Activated naive CD4-positive, alpha-beta T cell treated with Interleukin-2 at 50 U/mL for 16 hours (primary cell): ENCODE measurements at regions not wholly inside any gene's neighbourhood (a gene's known extent, or its start where the extent isn't known, plus 50 kb on each side); places are given as distances from the start of the nearest gene placed in this dataset.
A peak's percentile ranks its signal among the peaks of the same experiment; 100 is the strongest.

Experiments used
- DNase-seq: peaks from one replicate; pipeline ENCODE4 v3.0.0-alpha.2; 2020

DNA sequence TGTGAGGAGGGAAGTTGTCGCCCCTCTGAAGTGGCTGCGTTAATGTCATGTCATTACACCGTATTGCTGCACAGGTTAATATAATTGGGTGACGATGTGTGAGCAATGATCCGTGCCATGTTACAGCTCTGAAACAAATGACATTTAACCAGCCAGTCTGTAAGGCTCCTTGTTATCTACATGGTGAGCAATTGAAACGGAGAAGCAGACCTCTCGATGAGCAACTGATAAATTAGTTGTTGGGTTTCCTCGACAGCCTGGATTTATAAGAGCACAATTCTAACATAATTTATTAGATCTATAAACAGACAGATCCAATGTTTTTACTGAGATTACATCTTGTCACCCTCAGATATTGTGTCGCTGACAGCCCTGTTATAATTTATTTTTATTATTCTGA lies 49.9 kb upstream of the MAFB start:
- DNase-seq = no peak

DNA sequence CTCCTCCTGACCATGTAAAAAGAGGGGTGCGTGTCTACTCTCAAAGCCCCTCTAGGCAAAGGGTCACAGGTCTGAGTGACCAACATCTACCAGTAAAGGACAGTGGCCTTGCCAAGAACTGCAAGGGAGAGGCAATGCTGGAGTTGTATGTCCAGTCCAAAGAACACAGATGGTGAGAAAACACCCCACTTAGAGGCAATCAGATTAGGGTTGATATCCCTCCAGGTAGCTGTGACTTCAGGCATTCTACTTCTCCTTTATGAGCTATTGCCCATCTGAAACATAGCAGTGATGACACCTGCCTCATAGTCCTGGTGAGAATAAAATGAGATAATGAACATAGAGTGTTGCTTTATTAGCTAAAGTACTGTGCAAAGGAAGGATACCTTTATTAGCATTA lies 50.8 kb upstream of the MAFB start:
- no peak for DNase-seq

DNA sequence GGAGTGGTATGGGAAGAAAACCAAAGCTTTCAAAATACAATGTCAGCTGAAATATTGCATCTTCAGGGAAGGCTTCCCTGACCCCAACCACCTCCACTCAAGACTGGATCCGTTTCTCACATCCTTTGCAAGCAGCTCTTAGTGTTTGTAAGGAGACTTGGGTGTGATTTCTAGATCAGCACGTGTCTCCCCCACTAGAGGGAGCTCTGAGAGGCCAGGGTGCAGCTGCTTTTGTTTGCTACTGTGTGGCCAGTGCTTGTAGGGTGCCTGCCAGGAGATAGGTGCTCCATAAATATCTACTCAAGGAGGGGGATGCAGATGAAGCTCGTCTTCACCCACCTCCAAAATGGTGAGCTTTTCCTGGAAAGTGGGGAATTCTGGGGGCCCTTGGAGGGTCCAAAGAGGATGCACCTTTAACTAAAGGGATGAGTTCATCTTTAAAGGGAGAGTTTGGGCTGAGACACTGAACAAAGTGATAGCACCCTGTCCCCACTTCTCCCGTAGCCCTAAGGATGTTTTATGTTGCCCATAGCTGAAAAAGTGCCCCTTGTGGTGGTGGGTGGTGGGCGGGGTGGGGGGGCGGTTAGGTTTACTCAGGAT lies 52.6 kb upstream of the MAFB start:
- peak; percentile 19 for DNase-seq

DNA sequence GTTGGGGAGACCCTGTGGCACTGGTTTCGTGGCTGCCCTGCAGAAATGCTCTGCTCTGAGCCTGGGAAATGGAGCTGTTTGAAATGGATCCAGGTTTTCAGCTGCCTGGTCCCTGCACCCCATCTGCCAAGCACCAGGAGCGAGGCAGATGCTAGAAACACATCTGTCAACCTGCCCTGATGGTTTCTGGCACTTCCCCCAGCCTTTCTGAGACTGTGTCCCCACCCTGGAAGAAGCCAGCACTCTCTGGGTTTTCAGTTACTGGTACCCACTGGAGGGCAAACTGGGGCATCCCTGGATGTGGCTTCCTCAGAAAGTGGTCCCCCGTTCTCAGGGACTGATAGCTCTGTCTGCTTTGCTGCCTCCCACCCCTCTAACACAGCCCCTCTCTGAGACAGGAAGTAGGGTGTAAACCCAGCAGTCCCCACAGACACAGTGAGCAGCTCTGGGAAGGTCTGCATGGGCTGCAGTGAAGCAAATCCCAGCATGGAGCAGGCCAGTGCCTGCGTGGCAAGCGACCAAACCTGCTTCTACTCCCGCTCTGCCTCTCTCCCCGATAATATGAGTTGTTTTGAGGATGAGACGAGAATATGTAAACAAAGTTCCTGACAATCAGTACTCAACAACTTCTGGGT lies 54.2 kb upstream of the MAFB start:
- DNase-seq = no peak

DNA sequence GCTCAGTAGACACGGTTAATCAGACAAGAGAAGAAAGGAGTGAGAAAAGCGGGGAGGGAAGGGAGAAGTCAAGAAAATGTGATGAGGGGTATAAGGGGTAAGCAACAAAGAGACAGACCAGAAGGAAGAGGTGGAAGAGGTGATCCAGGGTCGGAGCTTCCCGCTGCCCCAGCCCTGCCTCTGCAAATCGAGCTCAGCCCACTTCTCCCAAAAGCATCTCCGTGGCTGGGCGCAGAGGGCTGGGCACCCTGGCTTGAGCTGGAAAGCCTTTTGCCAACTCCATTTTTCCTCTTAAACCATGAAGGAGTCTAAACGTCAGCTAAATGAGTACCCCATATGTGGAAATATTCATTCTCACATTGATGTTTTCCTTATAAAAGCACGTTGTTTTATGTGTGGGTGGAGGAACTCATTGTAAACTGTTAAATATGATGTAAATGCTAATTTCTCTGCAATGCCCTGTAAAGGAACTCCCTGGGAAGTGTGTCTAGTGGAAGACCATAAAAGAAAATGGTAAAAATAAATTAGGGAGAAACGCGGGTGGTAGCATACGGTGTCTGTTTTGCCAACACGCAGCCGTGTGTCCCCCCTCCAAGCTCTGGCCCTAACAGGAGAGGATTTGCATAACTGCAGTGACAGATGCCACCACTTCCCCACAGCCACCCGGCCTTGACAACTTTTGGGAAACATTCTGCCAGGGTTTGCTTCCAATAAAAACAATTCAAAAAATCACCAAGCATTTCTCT lies 55.2 kb upstream of the MAFB start:
- DNase-seq = no peak

DNA sequence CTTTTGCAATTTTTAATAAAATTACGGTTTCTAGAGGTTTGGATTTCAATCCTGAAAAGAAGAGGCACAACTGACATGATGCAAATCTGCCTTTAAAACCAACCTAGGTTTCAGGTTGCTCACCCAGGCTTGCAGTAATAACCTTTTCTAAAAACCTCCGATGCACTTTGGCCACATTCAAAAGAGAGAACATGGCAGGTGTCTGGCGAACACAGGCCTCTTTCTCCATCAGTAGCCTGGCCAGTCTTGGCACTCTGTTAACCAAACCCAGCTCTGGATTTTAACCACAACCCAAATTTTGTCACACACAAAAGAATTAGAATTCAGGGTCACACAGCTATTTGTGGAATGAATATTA lies 55.8 kb upstream of the MAFB start:
- DNase-seq = no peak

DNA sequence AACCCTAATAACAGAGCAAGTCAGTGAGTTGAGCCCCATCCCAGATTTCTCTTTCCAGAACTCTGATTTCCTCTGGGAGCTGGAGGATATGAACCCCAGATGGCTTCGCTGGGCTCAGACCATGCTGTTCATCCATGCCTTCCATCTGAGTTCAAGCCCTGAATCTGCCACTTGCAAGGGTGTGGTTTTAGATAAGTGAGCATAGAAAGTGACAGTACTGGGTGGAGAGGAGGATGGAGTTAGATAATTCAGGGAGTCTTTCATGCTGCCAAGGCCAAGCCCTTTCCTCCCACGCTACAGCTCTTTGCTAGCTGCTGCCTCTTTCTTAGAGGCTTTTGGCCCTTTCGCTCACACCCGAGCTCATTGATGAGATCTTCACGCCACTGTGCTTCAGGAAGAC lies 57.2 kb upstream of the MAFB start:
- DNase-seq = no peak

DNA sequence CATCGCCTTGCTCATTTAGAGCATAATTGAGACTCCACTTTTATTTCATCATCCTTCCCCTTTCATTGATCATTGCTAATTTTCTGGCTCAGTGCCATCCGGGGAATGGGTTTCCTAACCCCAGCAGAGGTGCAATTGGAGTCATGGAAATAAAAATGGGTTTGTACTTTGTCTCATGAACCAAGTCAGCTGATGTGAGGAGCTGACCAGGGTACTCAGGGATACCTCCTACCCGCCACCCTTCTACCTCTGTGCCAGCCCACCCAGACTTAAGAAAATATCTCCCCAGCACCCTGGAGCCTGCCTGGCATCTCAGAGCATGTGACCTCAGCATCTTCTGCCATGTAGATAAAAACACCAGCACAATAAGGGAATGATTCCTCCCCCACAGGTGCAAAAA lies 59.1 kb upstream of the MAFB start:
- DNase-seq = no peak

DNA sequence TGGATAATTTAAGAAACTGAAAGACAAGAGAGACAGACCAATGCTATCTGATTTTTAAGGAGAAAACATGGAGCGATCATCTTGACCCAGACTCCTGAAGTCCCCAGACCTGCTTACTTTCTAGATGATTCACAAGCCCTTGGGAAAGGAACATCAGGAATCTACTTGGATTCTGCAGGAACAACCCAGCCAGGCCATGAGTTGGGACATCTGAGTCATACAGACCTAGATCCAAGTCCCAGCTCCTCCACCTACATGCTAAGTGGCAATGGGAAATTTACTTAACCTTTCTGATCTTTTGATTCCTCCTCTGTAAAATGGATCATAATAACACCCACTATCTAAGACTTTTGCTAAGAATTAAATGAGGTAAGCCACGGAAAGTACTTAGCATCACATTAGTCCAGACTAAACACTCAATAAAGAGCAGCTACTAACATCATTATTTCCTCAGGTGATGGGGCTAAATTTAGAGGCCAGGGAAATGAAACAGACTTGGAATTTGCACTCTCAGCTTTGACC lies 61.0 kb upstream of the MAFB start:
- DNase-seq = no peak

DNA sequence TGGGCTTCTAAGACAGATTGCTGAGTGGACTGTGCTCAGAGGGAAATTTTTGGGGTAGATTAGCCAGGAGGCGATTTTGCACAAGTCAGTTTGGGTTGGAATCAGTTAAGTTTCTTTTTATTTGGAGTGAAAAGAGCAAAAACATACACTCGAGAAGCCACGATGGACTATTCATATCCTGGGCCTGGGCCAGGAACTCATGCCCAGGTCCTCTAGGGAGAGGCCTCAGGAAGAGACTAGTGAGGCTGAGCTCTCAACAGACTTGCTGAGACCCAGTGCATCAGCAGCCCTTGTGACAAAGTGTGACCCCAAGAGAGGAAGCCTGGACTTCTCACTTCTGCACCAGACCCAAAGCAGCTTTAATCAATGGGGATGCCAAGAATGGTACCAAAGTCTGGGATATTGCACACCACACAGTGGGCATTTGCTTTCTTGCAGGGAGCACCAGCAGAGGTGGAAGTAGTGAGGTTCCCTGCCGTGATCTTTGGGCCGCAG lies 61.6 kb upstream of the MAFB start:
- no peak for DNase-seq

DNA sequence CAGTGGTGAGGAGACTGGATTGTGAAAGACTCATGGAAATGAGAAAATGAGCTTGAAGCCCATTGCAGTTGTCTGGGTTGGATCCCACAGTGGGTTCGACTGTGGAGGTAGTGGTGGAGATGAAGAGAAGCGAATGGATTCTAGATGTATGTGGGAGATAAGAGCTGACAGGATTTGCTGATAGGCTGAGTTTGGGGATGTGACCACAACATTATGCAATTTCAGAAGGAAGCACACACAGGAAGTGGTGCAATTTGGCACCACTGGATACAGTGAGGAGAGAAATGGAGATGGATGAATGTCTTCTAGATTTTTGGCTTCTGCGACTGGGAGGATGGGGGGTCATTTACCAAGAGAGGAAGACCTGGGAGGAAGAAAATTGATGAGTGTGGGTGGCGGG lies 64.4 kb upstream of the MAFB start:
- no peak for DNase-seq

DNA sequence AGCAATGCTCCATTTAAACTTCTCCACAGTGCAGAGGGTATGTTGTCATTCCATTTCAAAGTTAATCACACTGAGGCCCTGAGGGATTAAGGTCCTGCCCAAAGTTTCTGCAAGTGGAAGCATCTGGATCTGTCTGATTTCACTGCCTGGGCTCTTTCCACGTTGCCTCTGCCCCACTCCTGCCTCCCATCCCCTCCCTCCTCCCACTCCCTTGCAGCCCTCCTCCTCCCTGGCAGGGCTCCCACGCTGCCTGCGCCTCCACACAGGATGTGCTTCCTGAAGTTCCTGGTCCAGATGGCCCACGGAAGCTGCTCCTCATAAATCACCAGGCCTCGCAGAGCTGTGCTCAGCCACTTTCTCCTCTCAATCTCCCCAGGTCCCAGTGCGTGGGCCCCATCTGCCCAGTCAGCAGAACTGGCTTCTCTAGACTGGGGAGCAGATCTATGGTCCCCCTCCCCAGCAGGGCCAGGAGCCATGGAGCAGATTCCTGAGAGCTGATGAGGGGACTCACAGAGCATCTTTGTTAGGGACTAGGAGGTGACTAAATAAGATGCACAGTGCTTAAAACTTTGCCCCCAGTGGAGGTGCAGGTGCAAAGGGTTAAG lies 65.4 kb upstream of the MAFB start:
- no peak for DNase-seq

DNA sequence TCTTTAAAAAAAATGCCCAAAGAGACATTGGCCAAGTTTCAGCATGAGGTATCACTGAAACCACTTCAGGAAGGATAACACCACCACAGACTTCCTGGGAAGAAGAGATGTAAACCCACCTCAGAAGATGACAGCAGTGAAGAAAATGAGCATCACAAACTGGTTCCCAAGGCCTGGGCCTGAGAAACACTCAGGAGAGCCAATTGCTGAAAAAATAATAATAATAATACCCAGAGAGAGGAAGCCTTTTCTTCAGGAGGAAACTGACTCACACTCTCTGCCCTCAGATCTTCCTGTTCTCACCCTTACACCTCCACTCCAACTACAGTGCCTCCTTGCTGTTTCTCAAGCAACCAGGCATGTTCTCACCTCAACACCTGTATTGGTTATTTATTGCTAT lies 68.1 kb upstream of the MAFB start:
- DNase-seq = no peak

DNA sequence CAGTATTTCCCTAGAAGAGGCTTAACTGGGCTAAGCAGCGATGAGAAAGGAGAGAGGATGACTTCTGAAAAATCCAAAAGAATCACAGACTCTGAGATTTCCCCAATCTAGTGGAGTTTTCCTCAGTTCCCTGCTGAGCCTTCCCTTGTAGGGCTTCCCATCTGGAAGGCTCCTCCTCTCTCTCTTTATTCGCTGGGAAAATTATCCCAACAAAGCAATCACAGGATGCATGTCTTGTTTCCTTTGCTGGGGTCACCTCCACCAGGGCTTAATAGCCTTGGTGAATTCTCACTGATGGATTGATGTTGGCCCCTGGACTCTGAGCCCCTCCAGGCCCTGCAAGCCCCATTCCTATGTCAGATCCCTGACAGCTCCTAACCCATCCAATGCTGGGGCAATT lies 69.8 kb upstream of the MAFB start:
- DNase-seq = no peak

DNA sequence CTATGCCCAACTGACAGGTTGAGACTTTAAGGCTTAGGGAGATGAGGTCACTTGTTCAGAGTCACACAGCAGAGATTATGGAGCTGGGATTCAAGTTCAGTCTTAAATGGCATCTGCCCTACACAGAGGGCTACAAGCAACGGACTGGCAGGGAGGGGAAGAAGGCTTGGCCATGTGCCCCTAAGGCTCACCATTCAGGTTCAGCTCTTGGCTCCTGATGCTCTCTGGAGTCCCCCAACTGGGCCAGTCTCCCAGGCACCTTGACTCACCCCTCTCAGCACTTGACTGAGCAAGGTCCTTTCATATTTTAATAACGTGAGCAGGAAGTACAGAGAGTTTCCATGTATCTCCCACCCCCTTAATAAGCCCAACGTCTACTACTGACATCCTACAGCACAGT lies 71.4 kb upstream of the MAFB start:
- no peak for DNase-seq

DNA sequence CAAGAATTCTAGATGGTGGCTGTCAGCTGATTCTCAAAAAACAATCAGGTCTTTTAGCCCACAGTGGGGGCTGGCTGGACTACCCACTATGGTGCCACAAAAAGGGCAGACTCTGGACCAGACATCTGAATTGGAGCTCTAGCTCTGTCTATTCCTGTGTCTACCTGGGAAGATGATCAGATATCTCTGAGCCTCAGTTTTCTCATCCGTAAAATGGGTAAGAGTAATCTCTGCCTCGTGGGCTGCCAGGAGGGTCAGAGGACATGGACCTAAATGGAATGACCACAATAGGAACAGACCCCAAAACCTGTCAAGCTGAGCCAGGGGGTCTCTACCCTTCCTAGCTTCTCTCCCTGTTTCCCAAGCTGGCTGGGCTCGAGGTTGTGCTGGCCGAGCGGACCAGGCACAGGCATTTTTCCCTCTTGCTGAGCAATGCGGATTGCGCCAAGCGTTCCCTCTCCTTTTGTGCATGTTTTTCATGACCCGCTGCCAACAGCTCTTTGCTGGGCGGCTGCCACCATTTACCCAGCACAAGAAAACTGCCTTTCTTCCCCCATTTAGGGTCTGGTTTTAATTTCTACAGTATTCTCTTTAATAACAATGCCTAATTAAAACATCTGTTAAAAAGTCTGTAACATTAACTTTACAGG lies 74.7 kb upstream of the MAFB start:
- DNase-seq = no peak

DNA sequence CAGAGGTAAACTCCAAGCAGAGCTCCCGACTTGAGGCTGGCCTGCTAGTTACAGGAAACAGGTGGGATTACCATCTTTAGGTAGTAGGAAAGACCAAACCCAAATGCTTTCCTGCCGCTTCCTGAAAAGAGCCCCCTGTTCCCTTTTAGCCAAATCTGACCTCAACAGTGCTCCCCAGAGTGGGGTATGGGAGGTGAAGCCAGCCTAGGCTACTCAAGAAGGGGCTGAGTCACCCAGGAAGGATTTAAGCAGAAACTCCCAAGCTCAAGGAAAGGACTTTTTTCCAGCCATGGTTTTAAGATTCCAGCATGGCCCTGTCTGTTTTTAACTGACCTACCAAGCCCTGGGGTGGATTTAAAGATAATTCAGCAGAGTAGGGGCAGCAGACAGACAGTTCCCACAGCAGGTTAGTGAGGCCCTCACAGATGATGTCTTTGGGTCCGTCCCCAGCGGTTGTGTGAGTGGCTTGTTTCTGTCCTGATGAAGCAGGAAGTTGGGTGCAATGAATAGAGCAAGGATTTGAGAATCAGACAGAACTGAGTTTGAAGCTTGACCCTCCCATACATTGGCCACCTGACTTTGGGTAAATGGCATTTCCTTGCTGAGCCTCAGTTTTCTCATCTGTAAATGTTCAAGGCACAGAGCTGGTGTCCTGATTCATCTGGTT lies 76.9 kb upstream of the MAFB start:
- no peak for DNase-seq

DNA sequence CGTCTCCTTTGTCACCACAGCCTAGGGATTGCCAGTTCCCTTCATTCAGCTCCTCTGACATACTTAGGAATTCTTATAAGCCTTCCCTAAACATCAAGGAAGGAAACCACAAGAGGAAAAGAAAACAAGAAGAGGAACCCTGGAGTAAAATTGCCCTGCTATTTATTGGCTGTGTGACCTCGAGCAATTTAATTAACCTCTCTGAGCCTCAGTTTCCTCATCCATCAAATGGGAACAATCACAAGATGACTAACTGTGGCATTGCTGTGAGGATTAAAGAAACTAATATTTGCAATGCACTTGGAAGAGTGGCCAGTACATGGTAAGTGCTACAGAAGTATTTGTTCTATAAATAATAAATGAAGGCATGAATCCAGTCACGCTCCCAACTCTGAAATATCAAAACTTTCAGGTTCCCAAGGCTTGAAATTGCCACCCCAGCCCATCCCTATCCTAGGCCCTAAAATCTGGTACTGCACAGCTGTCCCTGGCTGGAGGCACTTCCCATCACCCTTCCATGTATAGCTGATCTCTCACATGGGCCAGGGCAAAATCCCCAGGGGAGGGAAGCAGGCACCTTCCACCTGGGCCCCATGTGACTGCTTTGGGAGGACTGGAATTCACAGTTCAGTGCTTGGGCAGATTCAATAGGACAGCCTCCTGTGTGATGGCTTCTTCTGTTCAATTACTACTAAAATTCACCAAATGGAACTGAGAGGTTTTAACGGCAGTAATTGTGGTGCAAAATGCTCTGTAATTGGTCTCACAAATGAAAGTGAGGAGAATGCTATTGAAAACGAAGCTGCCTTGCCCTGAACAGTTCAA lies 78.0 kb upstream of the MAFB start:
- no peak for DNase-seq

DNA sequence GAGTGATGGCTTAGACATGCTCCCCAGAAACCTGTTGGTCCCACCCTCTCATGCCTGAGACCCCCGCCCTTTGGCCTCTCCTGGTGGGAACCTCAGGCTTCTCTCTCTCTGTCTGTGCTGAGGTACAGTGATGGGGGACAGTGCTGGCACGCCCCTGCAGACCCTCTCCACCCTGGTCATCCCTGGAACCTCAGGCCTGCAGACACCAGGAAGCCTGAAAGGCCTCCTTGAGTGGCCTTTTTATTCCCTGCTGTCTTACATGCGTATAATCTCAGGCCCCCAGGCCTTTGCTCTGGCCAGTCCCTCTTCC lies 78.5 kb upstream of the MAFB start:
- DNase-seq = no peak

DNA sequence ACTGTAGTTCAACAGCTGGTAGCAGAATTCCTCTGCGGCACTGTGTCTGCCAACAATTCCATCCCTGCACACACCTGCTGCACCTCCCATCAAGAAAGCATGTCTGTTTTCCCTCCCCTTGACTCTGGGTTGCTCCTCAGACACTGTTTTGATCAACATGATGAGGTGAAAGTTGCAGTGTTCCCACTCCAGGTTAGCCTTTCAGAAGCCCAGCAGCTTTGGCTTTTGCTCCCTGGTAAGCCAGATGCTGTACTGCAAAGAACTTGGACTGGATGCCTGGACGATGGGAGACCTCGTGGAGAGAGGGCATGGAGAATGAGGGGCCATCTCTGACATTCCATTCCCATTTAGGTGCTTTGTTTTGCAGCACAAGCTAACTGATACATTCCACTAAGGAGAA lies 79.1 kb upstream of the MAFB start:
- no peak for DNase-seq

DNA sequence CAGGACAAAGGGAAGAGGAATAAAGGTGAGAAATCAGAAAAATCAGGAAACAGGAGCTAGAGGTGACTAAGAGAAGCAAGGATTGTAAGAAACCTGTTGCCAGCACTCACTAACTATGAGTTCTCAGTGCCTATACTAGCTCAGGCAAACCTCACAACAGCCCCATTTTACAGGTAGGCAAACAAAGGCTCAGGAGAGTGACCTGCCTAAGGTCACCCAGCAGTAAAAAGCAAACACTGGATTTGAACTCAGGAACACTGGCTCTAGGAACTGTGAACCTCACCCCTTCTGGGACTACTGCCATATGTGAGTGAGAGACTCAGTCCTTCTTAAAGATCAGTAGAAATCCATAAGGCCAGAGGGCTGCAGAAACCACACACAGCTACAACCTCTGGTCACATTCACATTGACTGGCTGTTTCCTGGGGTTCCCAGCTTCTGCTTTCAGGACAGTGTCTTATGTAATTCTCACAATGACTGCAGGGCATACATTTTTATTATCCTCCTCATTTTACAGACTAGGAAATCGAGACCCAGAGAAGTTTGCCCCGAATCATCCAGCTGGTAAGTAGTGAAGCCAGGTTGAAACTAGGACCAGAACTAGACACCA lies 80.7 kb upstream of the MAFB start:
- DNase-seq = no peak
